ENCODE measurements at regions not wholly inside any gene's neighbourhood (a gene's known extent, or its start where the extent isn't known, plus 50 kb on each side); places are given as distances from the start of the nearest gene placed in this dataset.

- DNase-seq, result no peak
Observed at GRCh38 chr3:54020436-54020835, 101.9 kb upstream of the CACNA2D3 start.

GRCh38 chr3:54014067-54014466 lies 108.3 kb upstream of the CACNA2D3 start:
- no peak for DNase-seq

- DNase-seq, result no peak
Observed at GRCh38 chr3:54008744-54009143, 113.6 kb upstream of the CACNA2D3 start.

GRCh38 chr3:54008099-54008498 lies 114.3 kb upstream of the CACNA2D3 start:
- DNase-seq, result no peak

- no peak for DNase-seq
Observed at GRCh38 chr3:54004335-54004734, 112.7 kb upstream of the SELENOK start.

GRCh38 chr3:54003136-54003535 lies 111.5 kb upstream of the SELENOK start:
- DNase-seq, result no peak

GRCh38 chr3:53999725-54000124 lies 108.1 kb upstream of the SELENOK start:
- DNase-seq, result no peak

GRCh38 chr3:53998980-53999379 lies 107.3 kb upstream of the SELENOK start:
- DNase-seq, result no peak

- no peak for DNase-seq
Observed at GRCh38 chr3:53997476-53997875, 105.8 kb upstream of the SELENOK start.

GRCh38 chr3:53996141-53996874 lies 104.6 kb upstream of the SELENOK start:
- no peak for DNase-seq

GRCh38 chr3:53994986-53995603 lies 103.4 kb upstream of the SELENOK start:
- DNase-seq, result no peak

GRCh38 chr3:53991240-53991639 lies 99.6 kb upstream of the SELENOK start:
- no peak for DNase-seq

- DNase-seq, result no peak
Observed at GRCh38 chr3:53989946-53990345, 98.3 kb upstream of the SELENOK start.

GRCh38 chr3:53989451-53989850 lies 97.8 kb upstream of the SELENOK start:
- no peak for DNase-seq

GRCh38 chr3:53978386-53978785 lies 86.7 kb upstream of the SELENOK start:
- DNase-seq, result no peak

GRCh38 chr3:53975382-53975781 lies 83.7 kb upstream of the SELENOK start:
- DNase-seq, result no peak

- DNase-seq, result no peak
Observed at GRCh38 chr3:53974324-53974723, 82.7 kb upstream of the SELENOK start.

GRCh38 chr3:53973905-53974304 lies 82.2 kb upstream of the SELENOK start:
- DNase-seq, result no peak

- no peak for DNase-seq
Observed at GRCh38 chr3:53970661-53971060, 79.0 kb upstream of the SELENOK start.

- DNase-seq, result no peak
Observed at GRCh38 chr3:53969086-53969485, 77.4 kb upstream of the SELENOK start.

GRCh38 chr3:53965291-53965690 lies 73.6 kb upstream of the SELENOK start:
- DNase-seq, result no peak

- no peak for DNase-seq
Observed at GRCh38 chr3:53957831-53958230, 66.2 kb upstream of the SELENOK start.

- DNase-seq, result no peak
Observed at GRCh38 chr3:53956586-53956985, 64.9 kb upstream of the SELENOK start.

- no peak for DNase-seq
Observed at GRCh38 chr3:53949541-53949940, 57.9 kb upstream of the SELENOK start.

GRCh38 chr3:53948174-53948573 lies 56.5 kb upstream of the SELENOK start:
- no peak for DNase-seq

All from hematopoietic multipotent progenitor cell treated with erythropoietin and hydrocortisone succinate and interleukin-3 and kit ligand, for 8 days (in vitro differentiated cells).